ENCODE measurements at regions not wholly inside any gene's neighbourhood (a gene's known extent, or its start where the extent isn't known, plus 50 kb on each side); places are given as distances from the start of the nearest gene placed in this dataset.

DNA sequence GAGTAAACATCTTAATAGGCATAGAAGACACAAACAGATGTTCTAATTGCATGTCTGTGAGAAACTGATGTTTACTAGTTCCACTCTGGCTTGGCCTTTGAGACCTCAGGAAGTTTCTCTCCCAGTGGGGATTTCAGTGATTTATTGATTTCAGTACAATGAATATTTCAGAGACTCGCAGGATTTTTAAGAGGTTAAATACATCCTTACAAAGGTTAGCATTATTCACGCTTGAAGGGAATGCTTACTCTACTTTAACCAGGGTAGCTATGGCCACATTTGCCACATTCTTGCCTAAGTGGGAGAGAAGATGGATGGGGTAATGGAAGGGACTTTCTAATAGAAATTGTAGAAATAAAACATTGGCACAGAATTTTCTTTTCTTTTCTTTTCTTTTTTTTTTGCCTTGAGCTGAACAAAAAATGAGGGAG is 480.1 kb downstream of the SPRY1 start:
- DNase-seq = no peak
- H3K4me1 ChIP-seq = no peaks in the 10 kb centered on the region
- H3K27me3 ChIP-seq = no peaks in the 10 kb centered on the region
- H3K27ac ChIP-seq = no peak overlapping the region
- no peak for TF ChIP-seq POLR2A (IDR thresholded peaks at IDR 0.05)
- TF ChIP-seq, protein P1, sequence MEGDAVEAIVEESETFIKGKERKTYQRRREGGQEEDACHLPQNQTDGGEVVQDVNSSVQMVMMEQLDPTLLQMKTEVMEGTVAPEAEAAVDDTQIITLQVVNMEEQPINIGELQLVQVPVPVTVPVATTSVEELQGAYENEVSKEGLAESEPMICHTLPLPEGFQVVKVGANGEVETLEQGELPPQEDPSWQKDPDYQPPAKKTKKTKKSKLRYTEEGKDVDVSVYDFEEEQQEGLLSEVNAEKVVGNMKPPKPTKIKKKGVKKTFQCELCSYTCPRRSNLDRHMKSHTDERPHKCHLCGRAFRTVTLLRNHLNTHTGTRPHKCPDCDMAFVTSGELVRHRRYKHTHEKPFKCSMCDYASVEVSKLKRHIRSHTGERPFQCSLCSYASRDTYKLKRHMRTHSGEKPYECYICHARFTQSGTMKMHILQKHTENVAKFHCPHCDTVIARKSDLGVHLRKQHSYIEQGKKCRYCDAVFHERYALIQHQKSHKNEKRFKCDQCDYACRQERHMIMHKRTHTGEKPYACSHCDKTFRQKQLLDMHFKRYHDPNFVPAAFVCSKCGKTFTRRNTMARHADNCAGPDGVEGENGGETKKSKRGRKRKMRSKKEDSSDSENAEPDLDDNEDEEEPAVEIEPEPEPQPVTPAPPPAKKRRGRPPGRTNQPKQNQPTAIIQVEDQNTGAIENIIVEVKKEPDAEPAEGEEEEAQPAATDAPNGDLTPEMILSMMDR (IDR thresholded peaks at IDR 0.05) = no peak
- no peaks in the 10 kb centered on the region for H3K9me3 ChIP-seq
- H3K36me3 ChIP-seq = no peaks in the 10 kb centered on the region
- no peak overlapping the region for H3K4me3 ChIP-seq

- Histone ChIP-seq H3K4me3 (no peak overlapping the region), H3K27ac (no peak overlapping the region)
- TF ChIP-seq, protein P1 (IDR thresholded peaks at IDR 0.05) = no peak
- TF ChIP-seq POLR2A (IDR thresholded peaks at IDR 0.05) = no peak
Observed at GRCh38 chr4:123877551-123877950, 481.0 kb downstream of the SPRY1 start.

GRCh38 chr4:123878976-123879375 is 482.4 kb downstream of the SPRY1 start:
- H3K27me3 ChIP-seq = no peaks in the 10 kb centered on the region
- no peaks in the 10 kb centered on the region for H3K9me3 ChIP-seq
- no peak overlapping the region for H3K27ac ChIP-seq
- no peak for TF ChIP-seq POLR2A (IDR thresholded peaks at IDR 0.05)
- TF ChIP-seq, protein P1 (IDR thresholded peaks at IDR 0.05) = no peak
- no peak for DNase-seq
- no peak overlapping the region for H3K4me3 ChIP-seq
- no peaks in the 10 kb centered on the region for H3K4me1 ChIP-seq
- no peaks in the 10 kb centered on the region for H3K36me3 ChIP-seq

More at GRCh38 chr4:123877551-123877950, 481.0 kb downstream of the SPRY1 start:
- Histone ChIP-seq H3K27me3 (no peaks in the 10 kb centered on the region), H3K36me3 (no peaks in the 10 kb centered on the region), H3K4me1 (no peaks in the 10 kb centered on the region), H3K9me3 (no peaks in the 10 kb centered on the region)
- DNase-seq = no peak

GRCh38 chr4:123880631-123881030 is 484.0 kb downstream of the SPRY1 start:
- Histone ChIP-seq H3K9me3 (no peaks in the 10 kb centered on the region), H3K27me3 (no peaks in the 10 kb centered on the region), H3K36me3 (no peaks in the 10 kb centered on the region), H3K4me1 (no peaks in the 10 kb centered on the region), H3K27ac (no peak overlapping the region), H3K4me3 (no peak overlapping the region)
- DNase-seq = no peak
- TF ChIP-seq, protein P1 (IDR thresholded peaks at IDR 0.05) = no peak
- TF ChIP-seq POLR2A (IDR thresholded peaks at IDR 0.05) = no peak

GRCh38 chr4:123884922-123885321 is 488.3 kb downstream of the SPRY1 start:
- TF ChIP-seq, protein P1 (IDR thresholded peaks at IDR 0.05) = no peak
- no peak for TF ChIP-seq POLR2A (IDR thresholded peaks at IDR 0.05)

DNA sequence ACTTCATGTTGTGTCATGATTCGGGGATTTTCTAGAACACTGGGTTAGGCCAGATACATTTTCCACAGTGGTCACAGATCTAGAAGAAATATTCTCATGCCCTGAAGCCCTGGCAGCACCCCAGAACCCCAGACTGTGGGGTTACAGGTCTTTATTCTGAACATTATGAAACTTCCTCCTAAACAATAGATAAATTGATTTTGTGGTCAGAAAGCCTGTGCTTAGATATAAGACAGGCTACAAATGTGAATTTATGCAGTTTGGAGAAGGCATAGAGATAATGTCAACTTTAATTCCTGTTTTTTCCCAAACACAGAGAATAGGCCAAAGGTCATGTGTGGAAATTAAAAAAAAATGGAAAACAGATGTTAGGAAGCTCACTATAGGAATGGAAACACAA is 492.9 kb downstream of the SPRY1 start:
- Histone ChIP-seq H3K36me3 (no peaks in the 10 kb centered on the region), H3K27me3 (no peaks in the 10 kb centered on the region), H3K4me3 (no peak overlapping the region), H3K27ac (no peak overlapping the region), H3K9me3 (no peaks in the 10 kb centered on the region), H3K4me1 (peaks cover 0 to 8% (median 0%) of the 10 kb centered on the region in 4 donors)
- TF ChIP-seq, protein P1 (IDR thresholded peaks at IDR 0.05) = no peak
- no peak for TF ChIP-seq POLR2A (IDR thresholded peaks at IDR 0.05)
- DNase-seq = no peak

More at GRCh38 chr4:123884922-123885321, 488.3 kb downstream of the SPRY1 start:
- H3K4me3 ChIP-seq = no peak overlapping the region
- H3K4me1 ChIP-seq = no peaks in the 10 kb centered on the region
- no peaks in the 10 kb centered on the region for H3K27me3 ChIP-seq
- DNase-seq = no peak
- no peaks in the 10 kb centered on the region for H3K9me3 ChIP-seq
- no peak overlapping the region for H3K27ac ChIP-seq
- no peaks in the 10 kb centered on the region for H3K36me3 ChIP-seq
